OCI-LY7 (cell line): ENCODE measurements at regions not wholly inside any gene's neighbourhood (a gene's known extent, or its start where the extent isn't known, plus 50 kb on each side); places are given as distances from the start of the nearest gene placed in this dataset.

ENCODE experiments used
- BruUV-seq: library from RNA; stranded (reverse); fragments of 400-500 nt; replicated peaks from 2 replicates; lab custom pipeline; 2021; lab: Mats Ljungman, UMichigan
- CTCF ChIA-PET: fragments of 300-600 bp; sonication (Branson Sonifier 250); formaldehyde crosslinking; loops from one replicate; lab custom pipeline; 2022; ENCODE audit warnings: antibody characterized with exemption; ENCODE audit not compliant: unreplicated experiment; lab: Charles Lee
- POLR2A ChIA-PET: fragments of 300-600 bp; sonication (Branson Sonifier 250); formaldehyde crosslinking; loops from one replicate; lab custom pipeline; 2022; ENCODE audit warnings: antibody characterized with exemption; lab: Charles Lee
- DNase-seq: peaks from one replicate; pipeline ENCODE4 v3.0.0-alpha.2; 2015; ENCODE audit warnings: low spot score
- H2AFZ ChIP-seq: fragments of 200-600 bp; sonication (generic), shearing (Covaris generic); 2 replicates; pipeline ENCODE4 v1.6.1; 2014; ENCODE audit warnings: mild to moderate bottlenecking, antibody characterized with exemption, low read length, moderate library complexity
- H3K27ac ChIP-seq: fragments of 200-600 bp; sonication (generic); 2 replicates; pipeline ENCODE4 v1.5.1; 2014; ENCODE audit warnings: mixed run types, low read depth, mild to moderate bottlenecking, moderate library complexity, low read length, inconsistent platforms; ENCODE audit not compliant: poor library complexity, severe bottlenecking
- H3K36me3 ChIP-seq: fragments of 200-600 bp; sonication (generic); 2 replicates; pipeline ENCODE4 v1.6.1; 2014; ENCODE audit warnings: mild to moderate bottlenecking, antibody characterized with exemption, low read length, moderate library complexity, mixed read lengths; ENCODE audit not compliant: insufficient read depth
- H3K4me1 ChIP-seq: fragments of 200-600 bp; sonication (generic); 2 replicates; pipeline ENCODE4 v1.5.1; 2014; ENCODE audit warnings: mild to moderate bottlenecking, low read length; ENCODE audit not compliant: insufficient read depth, poor library complexity, severe bottlenecking
- H3K4me2 ChIP-seq: fragments of 200-600 bp; sonication (generic); 2 replicates; pipeline ENCODE4 v1.6.1; 2014; ENCODE audit warnings: mild to moderate bottlenecking, low read length
- H3K4me3 ChIP-seq: fragments of 200-600 bp; sonication (generic); 2 replicates; pipeline ENCODE4 v1.5.1; 2014; ENCODE audit warnings: mild to moderate bottlenecking, low read depth, low read length; ENCODE audit not compliant: poor library complexity, severe bottlenecking
- H3K79me2 ChIP-seq: fragments of 200-600 bp; sonication (generic); 2 replicates; pipeline ENCODE4 v1.6.1; 2016; ENCODE audit warnings: low read depth, mild to moderate bottlenecking, low read length, moderate library complexity, mixed read lengths; ENCODE audit not compliant: insufficient read depth
- H3K9me2 ChIP-seq: fragments of 200-600 bp; sonication (generic); 2 replicates; pipeline ENCODE4 v1.6.1; 2016; ENCODE audit warnings: mild to moderate bottlenecking, low read length, mixed read lengths; ENCODE audit not compliant: insufficient read depth
- H3K9me3 ChIP-seq: fragments of 200-600 bp; sonication (generic); 2 replicates; pipeline ENCODE4 v1.6.1; 2014; ENCODE audit warnings: mild to moderate bottlenecking, mixed run types, low read length, mixed read lengths
- H4K20me1 ChIP-seq: fragments of 200-600 bp; sonication (generic); 2 replicates; pipeline ENCODE4 v1.6.1; 2014; ENCODE audit warnings: mild to moderate bottlenecking, antibody characterized with exemption, low read length, moderate library complexity, mixed read lengths; ENCODE audit not compliant: insufficient read depth
- CTCF ChIP-seq: fragments of 200-600 bp; sonication (generic); conservative IDR thresholded peaks from 2 replicates; pipeline ENCODE4 v1.5.1; 2014; ENCODE audit warnings: mild to moderate bottlenecking, antibody characterized with exemption, low read length, moderate library complexity, mixed read lengths
- EZH2phosphoT487 ChIP-seq: fragments of 200-600 bp; sonication (generic); IDR thresholded peaks from 2 replicates; pipeline ENCODE4 v1.6.1; 2018; ENCODE audit warnings: low read depth, borderline replicate concordance, mild to moderate bottlenecking, mixed run types, antibody characterized with exemption, low read length, moderate library complexity, mixed read lengths
- intact Hi-C: fragments of 100-400 bp; cut with micrococcal nuclease; formaldehyde crosslinking; loops from one replicate; pipeline ENCODE4 v1.10.0; 2022; ENCODE audit not compliant: unreplicated experiment

- Histone ChIP-seq H3K4me2 (no peak overlapping the region), H2AFZ (no peak overlapping the region)
- TF ChIP-seq EZH2phosphoT487 (no peak), CTCF (no peak)
These were observed 184.5 kb upstream of the PHF14 start for GRCh38 chr7:10789170-10789569.

GRCh38 chr7:10790910-10791309, 182.8 kb upstream of the PHF14 start:
- TF ChIP-seq EZH2phosphoT487 (no peak), CTCF (no peak)

More at GRCh38 chr7:10789170-10789569, 184.5 kb upstream of the PHF14 start:
- H4K20me1 ChIP-seq, result no peaks in the 10 kb centered on the region
- H3K27ac ChIP-seq, result no peak overlapping the region
- H3K9me2 ChIP-seq, result no peaks in the 10 kb centered on the region
- ChIA-PET CTCF (no interaction called here), POLR2A (no interaction called here)
- no TSS peak for BruUV-seq
- intact Hi-C loops, result no loop called here
- H3K79me2 ChIP-seq, result no peaks in the 10 kb centered on the region
- H3K4me1 ChIP-seq, result no peaks in the 10 kb centered on the region
- H3K9me3 ChIP-seq, result no peaks in the 10 kb centered on the region
- no peak overlapping the region for H3K4me3 ChIP-seq
- no peaks in the 10 kb centered on the region for H3K36me3 ChIP-seq
- DNase-seq, result no peak

GRCh38 chr7:10793995-10794775, 179.5 kb upstream of the PHF14 start:
- Histone ChIP-seq H3K36me3 (no peaks in the 10 kb centered on the region), H4K20me1 (no peaks in the 10 kb centered on the region), H3K9me3 (no peaks in the 10 kb centered on the region), H3K79me2 (no peaks in the 10 kb centered on the region), H2AFZ (no peak overlapping the region), H3K4me2 (no peak overlapping the region), H3K4me1 (no peaks in the 10 kb centered on the region), H3K27ac (no peak overlapping the region), H3K9me2 (no peaks in the 10 kb centered on the region), H3K4me3 (no peak overlapping the region)
- ChIA-PET POLR2A (no interaction called here), CTCF (no interaction called here)
- no peak for DNase-seq
- intact Hi-C loops, result no loop called here
- no peak for TF ChIP-seq EZH2phosphoT487
- TF ChIP-seq CTCF, result no peak
- no TSS peak for BruUV-seq

More at GRCh38 chr7:10790910-10791309, 182.8 kb upstream of the PHF14 start:
- no peaks in the 10 kb centered on the region for H3K36me3 ChIP-seq
- POLR2A ChIA-PET, result no interaction called here
- H3K27ac ChIP-seq, result no peak overlapping the region
- no peak overlapping the region for H2AFZ ChIP-seq
- intact Hi-C loops, result no loop called here
- no peaks in the 10 kb centered on the region for H3K9me3 ChIP-seq
- H3K9me2 ChIP-seq, result no peaks in the 10 kb centered on the region
- H4K20me1 ChIP-seq, result no peaks in the 10 kb centered on the region
- DNase-seq, result no peak
- BruUV-seq, result no TSS peak
- no peaks in the 10 kb centered on the region for H3K4me1 ChIP-seq
- no peak overlapping the region for H3K4me2 ChIP-seq
- no peaks in the 10 kb centered on the region for H3K79me2 ChIP-seq
- CTCF ChIA-PET, result no interaction called here
- no peak overlapping the region for H3K4me3 ChIP-seq
